ENCODE measurements at regions not wholly inside any gene's neighbourhood (a gene's known extent, or its start where the extent isn't known, plus 50 kb on each side); places are given as distances from the start of the nearest gene placed in this dataset.

- no peak for DNase-seq (ENCODE audit: low spot score in 2 of 2)
- H3K27me3 ChIP-seq: no peaks in the 10 kb centered on the region
- H3K4me3 ChIP-seq: no peak overlapping the region
- TF ChIP-seq POLR2AphosphoS5 (IDR thresholded peaks at IDR 0.05): no peak
- no peak for TF ChIP-seq CTCF (IDR thresholded peaks at IDR 0.05)
- no peak for TF ChIP-seq POLR2A (IDR thresholded peaks at IDR 0.05)
- no peak for TF ChIP-seq EP300 (IDR thresholded peaks at IDR 0.05)
- no peak overlapping the region for H3K27ac ChIP-seq
- H3K36me3 ChIP-seq: no peaks in the 10 kb centered on the region
- H3K9me3 ChIP-seq: no peaks in the 10 kb centered on the region
- 67% methylated on average over 2 of the region's 2 CpGs for WGBS
- no peaks in the 10 kb centered on the region for H3K4me1 ChIP-seq
Measured at GRCh38 chr16:74232806-74233465, 63.7 kb upstream of the PSMD7 start.

- Histone ChIP-seq H3K4me1 (peaks cover 4% of the 10 kb centered on the region), H3K4me3 (no peak overlapping the region), H3K9me3 (no peaks in the 10 kb centered on the region), H3K27me3 (no peaks in the 10 kb centered on the region), H3K36me3 (no peaks in the 10 kb centered on the region), H3K27ac (no peak overlapping the region)
- WGBS: 46% methylated on average over 6 of the region's 6 CpGs
- DNase-seq (ENCODE audit: low spot score in 2 of 2): no peak
- no peak for TF ChIP-seq POLR2A (IDR thresholded peaks at IDR 0.05)
- no peak for TF ChIP-seq CTCF (IDR thresholded peaks at IDR 0.05)
- TF ChIP-seq EP300 (IDR thresholded peaks at IDR 0.05): no peak
- no peak for TF ChIP-seq POLR2AphosphoS5 (IDR thresholded peaks at IDR 0.05)
Measured at GRCh38 chr16:74230126-74230525, 66.5 kb upstream of the PSMD7 start.

GRCh38 chr16:74226338-74226954, 70.2 kb upstream of the PSMD7 start:
- H3K4me3 ChIP-seq: no peak overlapping the region
- no peaks in the 10 kb centered on the region for H3K9me3 ChIP-seq
- TF ChIP-seq POLR2AphosphoS5 (IDR thresholded peaks at IDR 0.05) (no peak), POLR2A (IDR thresholded peaks at IDR 0.05) (no peak), EP300 (IDR thresholded peaks at IDR 0.05) (no peak), CTCF (IDR thresholded peaks at IDR 0.05) (peak in 1 of 2 donors; percentile 17)
- H3K4me1 ChIP-seq: peaks cover 4% of the 10 kb centered on the region
- no peaks in the 10 kb centered on the region for H3K27me3 ChIP-seq
- no peaks in the 10 kb centered on the region for H3K36me3 ChIP-seq
- no peak overlapping the region for H3K27ac ChIP-seq
- WGBS: 29% methylated on average over 6 of the region's 6 CpGs
- DNase-seq (ENCODE audit: low spot score in 2 of 2): no peak

- H3K27ac ChIP-seq: no peak overlapping the region
- H3K9me3 ChIP-seq: no peaks in the 10 kb centered on the region
- 71% methylated on average over 10 of the region's 10 CpGs for WGBS
- peaks cover 4% of the 10 kb centered on the region for H3K4me1 ChIP-seq
- H3K36me3 ChIP-seq: no peaks in the 10 kb centered on the region
- no peak for DNase-seq (ENCODE audit: low spot score in 2 of 2)
- TF ChIP-seq POLR2AphosphoS5 (IDR thresholded peaks at IDR 0.05) (no peak), POLR2A (IDR thresholded peaks at IDR 0.05) (no peak), CTCF (IDR thresholded peaks at IDR 0.05) (no peak), EP300 (IDR thresholded peaks at IDR 0.05) (no peak)
- H3K4me3 ChIP-seq: no peak overlapping the region
- H3K27me3 ChIP-seq: no peaks in the 10 kb centered on the region
Measured at GRCh38 chr16:74224828-74225612, 71.6 kb upstream of the PSMD7 start.

GRCh38 chr16:74221828-74222227, 74.8 kb upstream of the PSMD7 start:
- H3K4me1 ChIP-seq: peaks cover 4% of the 10 kb centered on the region
- DNase-seq (ENCODE audit: low spot score in 2 of 2): no peak
- no peaks in the 10 kb centered on the region for H3K36me3 ChIP-seq
- no peak overlapping the region for H3K4me3 ChIP-seq
- TF ChIP-seq CTCF (IDR thresholded peaks at IDR 0.05) (no peak), POLR2A (IDR thresholded peaks at IDR 0.05) (no peak), POLR2AphosphoS5 (IDR thresholded peaks at IDR 0.05) (no peak), EP300 (IDR thresholded peaks at IDR 0.05) (no peak)
- no peak overlapping the region for H3K27ac ChIP-seq
- no peaks in the 10 kb centered on the region for H3K9me3 ChIP-seq
- H3K27me3 ChIP-seq: no peaks in the 10 kb centered on the region
- WGBS: 81% methylated on average over 3 of the region's 3 CpGs

All from suprapubic skin (tissue), 4 donors.